Spleen (tissue), 11 donors: ENCODE measurements at regions not wholly inside any gene's neighbourhood (a gene's known extent, or its start where the extent isn't known, plus 50 kb on each side); places are given as distances from the start of the nearest gene placed in this dataset.
"Not testable (repeated sequence)": the region's sequence is repeated elsewhere in the genome, so short reads cannot be mapped to it uniquely, and the experiment has no call there.

Source experiments
- DNase-seq: peaks from one replicate; pipeline ENCODE4 v3.0.0-alpha.2; 2020
- H3K27ac ChIP-seq, 8 donors: fragments of 200-600 bp; sonication (generic) in 7 of 8; 1 replicate in 4 of 8; 2 replicates in 4 of 8; pipeline versions ENCODE4 v1.5.0 to v1.8.0; 2016 to 2021; ENCODE audit warnings: inconsistent platforms in 4 of 8, mild to moderate bottlenecking in 4 of 8, moderate library complexity in 1 of 8
- H3K27me3 ChIP-seq, 7 donors: fragments of 200-600 bp; sonication (generic) in 6 of 7; replicated peaks in 1 of 7; 1 replicate in 4 of 7; 2 replicates in 3 of 7; pipeline versions ENCODE4 v1.5.0 to v1.8.0; 2016 to 2021; ENCODE audit warnings: inconsistent platforms in 3 of 7, mild to moderate bottlenecking in 1 of 7
- H3K36me3 ChIP-seq, 6 donors: fragments of 200-600 bp; sonication (generic) in 5 of 6; 1 replicate in 4 of 6; 2 replicates in 2 of 6; pipeline versions ENCODE4 v1.5.0 to v1.8.0; 2016 to 2021; ENCODE audit warnings: inconsistent platforms in 2 of 6
- H3K4me1 ChIP-seq, 6 donors: fragments of 200-600 bp; sonication (generic) in 5 of 6; 1 replicate in 3 of 6; 2 replicates in 3 of 6; pipeline versions ENCODE4 v1.5.0 to v1.8.0; 2016 to 2021; ENCODE audit warnings: inconsistent platforms in 3 of 6
- H3K4me3 ChIP-seq, 8 donors: fragments of 200-600 bp; sonication (generic) in 7 of 8; 1 replicate in 4 of 8; 2 replicates in 4 of 8; pipeline versions ENCODE4 v1.5.0 to v1.8.0; 2016 to 2021; ENCODE audit warnings: inconsistent platforms in 4 of 8, mild to moderate bottlenecking in 4 of 8, moderate library complexity in 2 of 8
- H3K9me3 ChIP-seq, 8 donors: fragments of 200-600 bp; sonication (generic) in 7 of 8; 1 replicate in 4 of 8; 2 replicates in 4 of 8; pipeline versions ENCODE4 v1.5.0 to v1.8.0; 2016 to 2021; ENCODE audit warnings: inconsistent platforms in 4 of 8
- CTCF ChIP-seq, 11 experiments: fragments of 200-600 bp in 7 of 11; fragments of 450-650 bp in 4 of 11; sonication (generic) in 4 of 11; IDR thresholded peaks in 8 of 11; conservative IDR thresholded peaks in 3 of 11; 1 replicate in 7 of 11; 2 replicates in 4 of 11; pipeline versions ENCODE4 v1.4.0 to v1.8.0; 2016 to 2021; ENCODE audit warnings: antibody characterized with exemption in 11 of 11, inconsistent platforms in 4 of 11, mild to moderate bottlenecking in 1 of 11
- POLR2A ChIP-seq, 3 donors: fragments of 450-650 bp; IDR thresholded peaks; one replicate each; pipeline ENCODE4 v1.5.1; 2017; ENCODE audit warnings: antibody characterized with exemption in 3 of 3, mild to moderate bottlenecking in 1 of 3
- POLR2AphosphoS5 ChIP-seq, 3 donors: sonication (generic); formaldehyde crosslinking; IDR thresholded peaks; one replicate each; pipeline ENCODE4 v1.5.1; 2017; ENCODE audit warnings: antibody characterized with exemption in 3 of 3
- WGBS, 5 donors: extraction: QIAGEN DNeasy Blood & Tissue Kit in 3 of 5; methylation state at CpG; one replicate each; pipeline versions ENCODE4 v1.1.5 to v1.1.7; 2013 to 2018; 5-methylcytosine and 5-hydroxymethylcytosine counted together
- intact Hi-C: fragments of 100-400 bp; cut with DNase I; formaldehyde crosslinking; loops from one replicate; pipeline ENCODE4 v1.15.0; 2023; ENCODE audit warnings: low total_unique reads
- donor health status: healthy with polysubstance abuse.
- donor health status: DM: no; HTN: no; CAD: no; lungs with moderate emphysema.
- donor health status: DM: no; HTN: no; CAD: no.
- donor health status: Bipolar disorder and iron deficiency.
- donor health status: healthy.
- donor health status: DM: no; HTN: no; CAD: no.
- donor health status: DM: yes; HTN: yes; CAD: no.

- DNase-seq, result no peak
- Histone ChIP-seq H3K9me3 (no peaks in the 10 kb centered on the region), H3K27ac (no peak overlapping the region), H3K27me3 (no peaks in the 10 kb centered on the region), H3K4me3 (no peak overlapping the region), H3K4me1 (no peaks in the 10 kb centered on the region), H3K36me3 (no peaks in the 10 kb centered on the region)
- intact Hi-C loops, result no loop called here
- TF ChIP-seq CTCF (IDR thresholded peaks at IDR 0.05 in 8 of 11, conservative IDR thresholded peaks at IDR 0.05 in 3 of 11) (no peak), POLR2AphosphoS5 (IDR thresholded peaks at IDR 0.05) (no peak), POLR2A (IDR thresholded peaks at IDR 0.05) (no peak)
- WGBS, 5 donors, result 6 to 19% (median 12%) methylated on average over 4 of the region's 4 CpGs
Observed at GRCh38 chr2:211014376-211014775, 458.0 kb downstream of the CPS1 start.

DNA sequence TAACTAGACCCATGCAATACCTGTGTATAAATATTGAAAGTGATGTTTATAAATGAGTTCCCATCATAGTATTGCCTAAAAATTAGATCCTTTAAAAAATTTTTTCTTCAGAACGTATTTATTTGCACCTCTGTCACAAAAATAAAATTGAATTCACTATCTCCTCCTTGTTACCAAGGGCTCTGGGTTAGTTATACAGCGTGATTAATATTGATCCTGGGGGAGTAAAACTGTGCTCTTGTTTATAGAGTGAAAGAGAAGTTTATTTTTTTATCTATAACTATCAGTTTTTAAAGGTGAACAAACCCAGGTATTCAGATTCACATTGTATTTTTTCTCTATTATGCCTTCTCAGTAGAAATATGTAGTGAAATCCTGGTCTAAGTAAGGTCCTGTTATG is 458.5 kb downstream of the CPS1 start:
- TF ChIP-seq POLR2AphosphoS5 (IDR thresholded peaks at IDR 0.05), result no peak
- TF ChIP-seq CTCF (IDR thresholded peaks at IDR 0.05 in 8 of 11, conservative IDR thresholded peaks at IDR 0.05 in 3 of 11), result no peak
- no peak for TF ChIP-seq POLR2A (IDR thresholded peaks at IDR 0.05)
- intact Hi-C loops, result no loop called here
- no peak overlapping the region for H3K4me3 ChIP-seq
- no peaks in the 10 kb centered on the region for H3K27me3 ChIP-seq
- DNase-seq, result no peak
- no peaks in the 10 kb centered on the region for H3K36me3 ChIP-seq
- H3K4me1 ChIP-seq, result no peaks in the 10 kb centered on the region
- H3K9me3 ChIP-seq, result no peaks in the 10 kb centered on the region
- H3K27ac ChIP-seq, result no peak overlapping the region
- WGBS, 5 donors, result 63 to 80% (median 67%) methylated on average over 2 of the region's 2 CpGs

- H3K9me3 ChIP-seq, result peaks cover 0 to 52% (median 40%) of the 10 kb centered on the region in 8 donors
- WGBS, 5 donors, result 88 to 91% (median 88%) methylated on average over 10 of the region's 10 CpGs
- H3K4me1 ChIP-seq, H3K27ac ChIP-seq, H3K4me3 ChIP-seq, DNase-seq, H3K36me3 ChIP-seq, H3K27me3 ChIP-seq, intact Hi-C loops: not testable (repeated sequence)
Observed at GRCh38 chr2:211025089-211025488, 468.7 kb downstream of the CPS1 start.

- intact Hi-C loops, result no loop called here
- peaks cover 0 to 52% (median 39%) of the 10 kb centered on the region in 8 donors for H3K9me3 ChIP-seq
- H3K36me3 ChIP-seq, result no peaks in the 10 kb centered on the region
- H3K27me3 ChIP-seq, result no peaks in the 10 kb centered on the region
- no peaks in the 10 kb centered on the region for H3K4me1 ChIP-seq
- TF ChIP-seq POLR2A (IDR thresholded peaks at IDR 0.05), result no peak
- TF ChIP-seq CTCF (IDR thresholded peaks at IDR 0.05 in 8 of 11, conservative IDR thresholded peaks at IDR 0.05 in 3 of 11), result no peak
- no peak for TF ChIP-seq POLR2AphosphoS5 (IDR thresholded peaks at IDR 0.05)
- WGBS, 5 donors, result 50 to 71% (median 57%) methylated on average over 1 to 2 of the region's 2 CpGs
- H3K4me3 ChIP-seq, result no peak overlapping the region
- H3K27ac ChIP-seq, result no peak overlapping the region
- no peak for DNase-seq
Observed at GRCh38 chr2:211026109-211026508, 469.7 kb downstream of the CPS1 start.

DNA sequence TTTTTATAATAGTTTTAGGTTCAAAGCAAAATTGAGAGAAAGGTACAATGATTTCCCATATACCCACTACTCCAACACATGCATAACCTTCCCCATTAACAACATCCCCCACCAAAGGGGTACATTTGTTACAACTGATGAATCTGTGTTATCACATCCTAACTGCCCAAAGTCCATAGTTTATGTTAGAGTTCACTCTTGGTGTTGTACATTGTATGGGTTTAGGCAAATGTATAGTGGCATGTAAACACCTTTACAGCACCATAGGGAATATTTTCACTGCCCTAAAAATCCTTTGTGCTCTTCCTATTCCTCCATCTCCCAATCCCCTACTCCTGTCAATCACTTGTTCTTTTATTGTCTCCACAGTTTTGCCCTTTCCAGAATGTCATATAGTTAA is 471.6 kb downstream of the CPS1 start:
- no peak for DNase-seq
- intact Hi-C loops, result no loop called here
- Histone ChIP-seq H3K36me3 (no peaks in the 10 kb centered on the region), H3K27me3 (no peaks in the 10 kb centered on the region), H3K27ac (no peak overlapping the region), H3K4me3 (no peak overlapping the region), H3K4me1 (no peaks in the 10 kb centered on the region), H3K9me3 (peaks cover 0 to 39% (median 35%) of the 10 kb centered on the region in 8 donors)
- TF ChIP-seq POLR2AphosphoS5 (IDR thresholded peaks at IDR 0.05), result no peak
- TF ChIP-seq CTCF (IDR thresholded peaks at IDR 0.05 in 8 of 11, conservative IDR thresholded peaks at IDR 0.05 in 3 of 11), result no peak
- TF ChIP-seq POLR2A (IDR thresholded peaks at IDR 0.05), result no peak
